ENCODE measurements at regions not wholly inside any gene's neighbourhood (a gene's known extent, or its start where the extent isn't known, plus 50 kb on each side); places are given as distances from the start of the nearest gene placed in this dataset. TPM values are rescaled to one million over a fixed set of nuclear protein-coding genes. Genes with fewer than 3 reads are reported as not detected.
A peak's percentile ranks its signal among the peaks of the same experiment; 100 is the strongest.

DNA sequence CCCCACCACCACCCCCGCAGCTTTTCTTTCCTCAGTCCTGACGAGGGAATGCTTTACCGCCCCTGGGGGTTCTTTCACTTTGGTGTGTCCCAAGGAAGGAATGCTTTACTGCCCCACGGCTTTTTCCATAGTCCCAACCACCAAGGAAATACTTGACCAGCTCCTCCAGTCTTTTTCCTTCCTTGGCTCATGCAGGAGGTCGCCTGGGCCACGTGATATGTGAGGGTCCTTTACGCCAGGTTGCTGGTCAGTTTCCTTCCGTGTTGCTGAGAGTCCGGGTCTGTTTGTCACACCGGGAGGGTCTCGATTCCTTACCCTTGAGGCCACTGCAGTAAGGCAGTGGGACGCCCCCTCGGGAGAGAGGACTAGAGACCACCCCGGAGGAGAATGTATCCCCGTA lies 58.9 kb upstream of the CDH4 start:
- Histone ChIP-seq H2AFZ (replicated peaks) (peak overlapping the region; percentile 89), H3K4me3 (peak overlapping the region; percentile 7), H3K4me2 (peak overlapping the region; percentile 64), H3K27ac (no peak overlapping the region), H3K4me1 (no peaks in the 10 kb centered on the region), H3K79me2 (ENCODE audit: low read depth) (no peaks in the 10 kb centered on the region), H4K20me1 (ENCODE audit: low read depth) (no peaks in the 10 kb centered on the region), H3K36me3 (no peaks in the 10 kb centered on the region), H3K9ac (no peak overlapping the region), H3K27me3 (peaks cover 36% of the 10 kb centered on the region), H3K9me3 (ENCODE audit: low read depth) (no peaks in the 10 kb centered on the region), H3F3A (ENCODE audit: low read depth) (peaks cover 6% of the 10 kb centered on the region)
- Mint-ChIP-seq H3K27ac (no peak overlapping the region), H3K4me1 (peaks cover 21% of the 10 kb centered on the region), H3K27me3 (ENCODE audit: insufficient read depth, low read depth) (peaks cover 3% of the 10 kb centered on the region), H3K9me3 (peaks cover 8% of the 10 kb centered on the region), H3K4me3 (no peak overlapping the region), H3K36me3 (no peaks in the 10 kb centered on the region)
- peak; percentile 23 for DNase-seq (ENCODE audit: low spot score)
- TF ChIP-seq EZH2phosphoT487 (IDR thresholded peaks at IDR 0.05) (no peak), EZH2 (IDR thresholded peaks at IDR 0.05) (no peak)
- TF ChIP-seq, protein P1, sequence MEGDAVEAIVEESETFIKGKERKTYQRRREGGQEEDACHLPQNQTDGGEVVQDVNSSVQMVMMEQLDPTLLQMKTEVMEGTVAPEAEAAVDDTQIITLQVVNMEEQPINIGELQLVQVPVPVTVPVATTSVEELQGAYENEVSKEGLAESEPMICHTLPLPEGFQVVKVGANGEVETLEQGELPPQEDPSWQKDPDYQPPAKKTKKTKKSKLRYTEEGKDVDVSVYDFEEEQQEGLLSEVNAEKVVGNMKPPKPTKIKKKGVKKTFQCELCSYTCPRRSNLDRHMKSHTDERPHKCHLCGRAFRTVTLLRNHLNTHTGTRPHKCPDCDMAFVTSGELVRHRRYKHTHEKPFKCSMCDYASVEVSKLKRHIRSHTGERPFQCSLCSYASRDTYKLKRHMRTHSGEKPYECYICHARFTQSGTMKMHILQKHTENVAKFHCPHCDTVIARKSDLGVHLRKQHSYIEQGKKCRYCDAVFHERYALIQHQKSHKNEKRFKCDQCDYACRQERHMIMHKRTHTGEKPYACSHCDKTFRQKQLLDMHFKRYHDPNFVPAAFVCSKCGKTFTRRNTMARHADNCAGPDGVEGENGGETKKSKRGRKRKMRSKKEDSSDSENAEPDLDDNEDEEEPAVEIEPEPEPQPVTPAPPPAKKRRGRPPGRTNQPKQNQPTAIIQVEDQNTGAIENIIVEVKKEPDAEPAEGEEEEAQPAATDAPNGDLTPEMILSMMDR (IDR thresholded peaks at IDR 0.05): no peak

MicroRNAs encoded in the stretch of these regions (microRNA counts, 767-probe panel; counts per million panel counts)
- microRNA hsa-miR-548ag: 460 counts per million, percentile 90 among the panel's probes with 10 or more counts
- microRNA hsa-miR-646: 460 counts per million, percentile 90 among the panel's probes with 10 or more counts

Small RNA genes in the stretch of these regions (microRNA-seq; reads per million reads assigned to microRNA genes)
- gene MIR4533 (not detected), gene MIR548AG2 (not detected), gene MIR646 (not detected)

Small RNA genes in the stretch of these regions (small RNA-seq; reads per million reads assigned to genes)
- not detected for gene MIR4533
- not detected for gene MIR548AG2
- gene MIR646: not detected
